ENCODE measurements at regions not wholly inside any gene's neighbourhood (a gene's known extent, or its start where the extent isn't known, plus 50 kb on each side); places are given as distances from the start of the nearest gene placed in this dataset.
"Not testable (repeated sequence)": the region's sequence is repeated elsewhere in the genome, so short reads cannot be mapped to it uniquely, and the experiment has no call there.

DNA sequence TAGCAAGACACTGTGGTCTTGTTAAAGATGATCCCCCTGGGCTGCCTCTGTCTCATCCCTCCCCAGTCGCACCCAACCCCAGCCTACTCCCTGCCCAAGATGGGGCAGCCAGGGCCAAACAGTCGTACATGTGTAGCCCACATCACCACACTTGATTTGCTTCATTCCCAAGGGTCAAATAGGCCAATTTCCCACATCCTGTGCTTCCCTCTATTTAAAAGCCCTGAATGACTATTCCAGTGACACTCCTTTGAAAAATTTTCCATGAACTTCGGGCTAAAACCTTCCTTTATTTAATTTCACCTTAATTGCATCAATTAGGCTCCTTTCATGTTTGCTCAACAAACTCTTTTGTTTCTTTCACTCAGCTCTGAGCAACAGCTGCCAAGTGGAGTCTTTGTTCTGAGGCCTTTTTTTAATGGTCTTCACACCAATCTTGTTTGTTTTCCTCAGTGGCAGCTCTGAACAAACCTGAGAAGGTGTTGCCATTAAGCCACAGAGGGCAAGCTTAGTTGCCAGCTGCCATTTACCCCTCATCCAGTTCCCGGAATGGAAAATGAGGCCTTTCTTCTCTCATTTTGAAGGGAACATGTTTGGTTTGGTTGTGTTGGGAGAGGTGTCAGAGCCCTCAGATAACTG lies 126.9 kb downstream of the APIP start:
- no peak overlapping the region for H3K27ac Mint-ChIP-seq
- no peaks in the 10 kb centered on the region for H3K36me3 Mint-ChIP-seq
- H3K9me3 Mint-ChIP-seq = no peaks in the 10 kb centered on the region
- DNase-seq = no peak
- peaks cover 0 to 7% of the 10 kb centered on the region in 2 donors for H3K4me1 Mint-ChIP-seq
- H3K27me3 Mint-ChIP-seq (ENCODE audit: low read depth in 3 of 3) = peaks cover 2 to 6% (median 4%) of the 10 kb centered on the region in 3 donors
- H3K4me3 Mint-ChIP-seq = no peak overlapping the region

DNA sequence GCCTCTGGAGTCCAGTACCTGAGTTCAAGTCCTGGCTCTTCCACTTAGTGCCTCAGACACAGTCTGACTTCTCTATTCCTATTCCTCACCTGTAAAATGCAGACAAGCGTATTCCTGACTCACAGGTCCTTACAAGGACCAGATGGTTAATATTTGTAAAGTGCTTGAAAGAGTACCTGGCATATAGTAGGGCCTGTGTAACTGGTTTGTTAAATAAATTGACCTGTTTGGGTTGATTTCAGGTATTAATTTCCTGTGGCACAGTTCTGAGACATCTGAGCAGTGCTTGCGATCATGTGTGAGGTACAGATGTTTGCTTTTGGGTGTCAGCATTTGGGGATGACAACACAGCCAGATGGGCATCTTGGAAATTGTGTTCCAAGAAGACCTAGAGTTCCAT lies 127.5 kb downstream of the APIP start:
- DNase-seq = no peak
- peaks cover 2 to 4% (median 4%) of the 10 kb centered on the region in 3 donors for H3K27me3 Mint-ChIP-seq (ENCODE audit: low read depth in 3 of 3)
- peaks cover 0 to 1% (median 0%) of the 10 kb centered on the region in 3 donors for H3K36me3 Mint-ChIP-seq
- H3K4me1 Mint-ChIP-seq = peaks cover 0 to 7% of the 10 kb centered on the region in 2 donors
- no peak overlapping the region for H3K4me3 Mint-ChIP-seq
- H3K27ac Mint-ChIP-seq = no peak overlapping the region
- no peaks in the 10 kb centered on the region for H3K9me3 Mint-ChIP-seq

DNA sequence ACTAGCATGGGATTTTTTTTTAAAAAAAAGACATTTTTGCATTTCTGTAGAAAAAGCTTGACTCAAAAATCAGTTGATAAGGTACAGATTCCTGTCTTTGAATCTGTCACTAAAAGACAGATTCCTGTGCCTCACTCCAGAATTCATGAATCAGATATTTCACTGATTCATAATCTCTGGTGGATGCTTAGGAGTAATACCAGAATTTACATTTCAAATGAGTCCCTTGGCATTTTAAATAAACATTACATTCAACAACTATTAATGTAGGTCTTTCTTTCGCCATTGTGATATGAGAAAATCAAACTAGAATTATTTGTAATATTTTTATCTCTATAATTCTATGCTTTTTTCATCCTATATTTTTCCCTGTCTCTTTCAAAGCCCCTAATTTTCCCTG lies 128.3 kb downstream of the APIP start:
- Mint-ChIP-seq H3K4me1 (peaks cover 0 to 7% of the 10 kb centered on the region in 2 donors), H3K9me3 (no peaks in the 10 kb centered on the region), H3K4me3 (no peak overlapping the region), H3K27me3 (ENCODE audit: low read depth in 3 of 3) (peaks cover 2 to 4% (median 2%) of the 10 kb centered on the region in 3 donors), H3K27ac (no peak overlapping the region), H3K36me3 (peaks cover 0 to 4% (median 0%) of the 10 kb centered on the region in 3 donors)
- no peak for DNase-seq

DNA sequence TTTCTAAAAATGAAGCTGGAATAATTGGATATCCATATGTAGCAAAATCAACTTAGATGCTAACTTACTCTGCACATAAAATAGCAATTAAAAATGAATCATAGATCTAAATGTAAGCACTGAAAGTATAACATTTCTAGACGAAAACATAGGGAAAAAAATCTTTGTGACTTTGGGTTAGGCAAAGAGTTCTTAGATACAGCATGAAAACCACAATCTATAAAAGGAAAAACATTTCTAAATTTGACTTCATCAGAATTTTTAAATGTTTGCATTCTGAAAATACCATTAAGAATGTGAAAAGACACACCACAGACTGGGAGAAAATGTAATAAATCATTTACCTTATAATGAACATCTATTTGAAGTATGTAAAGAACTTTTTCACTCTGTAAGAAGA lies 128.8 kb downstream of the APIP start:
- no peak overlapping the region for H3K27ac Mint-ChIP-seq

DNA sequence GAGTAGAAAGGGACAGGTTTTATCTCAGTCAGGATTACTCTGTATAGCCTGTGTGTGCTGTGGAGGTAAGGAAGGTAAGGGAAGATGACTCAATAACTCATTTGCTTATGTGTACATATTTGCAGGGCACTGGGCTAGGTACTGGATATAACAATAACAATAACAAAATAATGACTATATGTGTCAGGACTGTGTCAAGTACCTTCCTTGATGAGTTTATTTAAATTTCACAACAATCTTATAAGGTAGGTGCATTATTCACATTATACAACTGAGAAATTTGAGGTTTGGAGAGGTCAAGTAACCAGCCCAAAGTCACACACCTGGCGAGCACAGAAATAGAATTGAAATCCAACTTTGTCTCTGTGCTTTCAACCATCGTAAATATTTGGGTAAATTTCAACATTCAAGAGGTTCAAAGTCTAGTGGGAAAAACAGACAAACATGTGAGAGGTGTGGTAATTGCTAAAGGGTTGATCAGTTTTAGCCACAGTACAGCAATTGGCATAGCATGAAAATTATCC lies 131.8 kb downstream of the APIP start:
- peaks cover under 1 to 8% (median 5%) of the 10 kb centered on the region in 3 donors for H3K27me3 Mint-ChIP-seq (ENCODE audit: low read depth in 3 of 3)
- H3K4me1 Mint-ChIP-seq = no peaks in the 10 kb centered on the region
- peaks cover 0 to 4% (median 0%) of the 10 kb centered on the region in 3 donors for H3K36me3 Mint-ChIP-seq
- H3K9me3 Mint-ChIP-seq = peaks cover 0 to 5% (median 0%) of the 10 kb centered on the region in 6 donors
- H3K4me3 Mint-ChIP-seq = no peak overlapping the region
- no peak for DNase-seq
- H3K27ac Mint-ChIP-seq = no peak overlapping the region

More for the DNA sequence above, 128.8 kb downstream of the APIP start:
- no peak for DNase-seq
- H3K4me3 Mint-ChIP-seq = no peak overlapping the region
- H3K4me1 Mint-ChIP-seq = peaks cover 0 to 7% of the 10 kb centered on the region in 2 donors
- peaks cover 2 to 4% (median 2%) of the 10 kb centered on the region in 3 donors for H3K27me3 Mint-ChIP-seq (ENCODE audit: low read depth in 3 of 3)
- H3K9me3 Mint-ChIP-seq = no peaks in the 10 kb centered on the region
- H3K36me3 Mint-ChIP-seq = peaks cover 0 to 4% (median 0%) of the 10 kb centered on the region in 3 donors

DNA sequence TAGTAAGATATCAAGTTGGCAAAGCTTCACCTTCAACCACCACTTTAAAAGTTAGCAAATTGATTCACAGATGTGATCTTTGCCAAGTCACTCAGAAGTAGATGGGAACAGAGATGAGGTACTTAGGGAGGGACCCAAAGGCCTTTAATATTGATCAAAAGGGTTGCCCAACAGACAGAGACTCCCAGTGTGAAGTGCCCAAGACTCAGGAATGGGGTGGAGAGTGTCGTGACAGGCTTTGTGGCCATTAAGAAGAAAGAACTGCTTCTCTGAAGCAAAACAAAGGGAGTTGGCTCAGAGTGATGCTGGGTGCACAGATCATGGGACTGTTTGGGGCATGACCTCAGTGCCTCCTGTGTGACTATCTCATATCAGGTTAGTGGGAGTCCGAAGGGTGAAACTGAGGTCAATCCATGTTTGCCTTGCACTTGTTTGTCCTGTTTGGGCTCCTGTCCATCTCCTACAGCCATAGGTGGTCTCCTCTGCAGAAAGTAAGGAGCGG lies 132.3 kb downstream of the APIP start:
- Mint-ChIP-seq H3K4me1 (no peaks in the 10 kb centered on the region), H3K27ac (no peak overlapping the region), H3K4me3 (no peak overlapping the region), H3K9me3 (peaks cover 0 to 5% (median 0%) of the 10 kb centered on the region in 6 donors), H3K27me3 (ENCODE audit: low read depth in 3 of 3) (peaks cover 3 to 8% (median 3%) of the 10 kb centered on the region in 3 donors), H3K36me3 (peaks cover 0 to 4% (median 0%) of the 10 kb centered on the region in 3 donors)
- no peak for DNase-seq

DNA sequence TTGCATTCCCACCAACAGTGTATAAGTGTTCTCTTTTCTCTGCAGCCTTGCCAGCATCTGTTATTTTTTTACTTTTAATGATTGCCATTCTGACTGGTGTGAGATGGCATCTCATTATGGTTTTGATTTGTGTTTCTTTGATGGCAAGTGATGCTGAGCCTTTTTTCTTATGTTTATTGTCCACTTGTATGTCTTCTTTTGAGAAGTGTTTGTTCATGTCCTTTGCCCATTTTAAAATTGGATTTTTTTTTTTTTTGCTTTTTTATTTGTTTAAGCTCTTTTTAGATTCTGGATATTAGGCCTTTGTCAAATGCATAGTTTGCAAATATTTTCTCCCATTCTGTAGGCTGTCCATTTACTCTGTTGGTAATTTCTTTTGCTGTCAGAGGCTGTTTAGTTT lies 134.4 kb downstream of the APIP start:
- H3K27ac Mint-ChIP-seq = not testable (repeated sequence)

DNA sequence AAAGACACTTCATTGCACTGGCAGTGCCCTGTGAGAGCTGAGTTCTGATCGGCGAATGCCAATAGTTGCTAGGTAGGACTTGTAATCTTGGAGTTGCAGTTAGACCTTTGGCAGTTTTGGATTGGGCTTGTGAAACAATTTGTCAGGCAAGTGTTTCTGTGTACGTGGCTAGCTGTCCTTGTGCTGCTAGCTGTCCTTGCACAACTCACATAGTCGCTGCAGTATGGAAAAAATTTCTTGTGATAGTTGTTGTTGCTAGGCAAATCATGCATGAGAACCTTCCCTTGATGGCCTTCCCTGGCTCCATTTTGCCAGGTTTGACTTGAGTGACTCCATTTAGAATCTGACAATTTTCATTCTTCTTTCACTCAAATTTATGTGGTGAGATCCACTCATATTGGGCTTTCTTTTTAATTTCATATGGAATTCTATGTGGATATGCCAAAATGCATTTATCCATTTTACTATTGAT lies 140.7 kb downstream of the APIP start:
- Mint-ChIP-seq H3K27ac (no peak overlapping the region), H3K9me3 (peaks cover 0 to 4% (median 0%) of the 10 kb centered on the region in 6 donors), H3K4me3 (no peak overlapping the region), H3K27me3 (ENCODE audit: low read depth in 3 of 3) (peaks cover 5 to 12% (median 9%) of the 10 kb centered on the region in 3 donors), H3K36me3 (no peaks in the 10 kb centered on the region), H3K4me1 (no peaks in the 10 kb centered on the region)
- no peak for DNase-seq

More for the DNA sequence above, 134.4 kb downstream of the APIP start:
- H3K36me3 Mint-ChIP-seq, H3K4me1 Mint-ChIP-seq, H3K4me3 Mint-ChIP-seq, H3K9me3 Mint-ChIP-seq, DNase-seq: not testable (repeated sequence)
- H3K27me3 Mint-ChIP-seq (ENCODE audit: low read depth in 3 of 3) = peaks cover 3 to 16% (median 3%) of the 10 kb centered on the region in 3 donors

DNA sequence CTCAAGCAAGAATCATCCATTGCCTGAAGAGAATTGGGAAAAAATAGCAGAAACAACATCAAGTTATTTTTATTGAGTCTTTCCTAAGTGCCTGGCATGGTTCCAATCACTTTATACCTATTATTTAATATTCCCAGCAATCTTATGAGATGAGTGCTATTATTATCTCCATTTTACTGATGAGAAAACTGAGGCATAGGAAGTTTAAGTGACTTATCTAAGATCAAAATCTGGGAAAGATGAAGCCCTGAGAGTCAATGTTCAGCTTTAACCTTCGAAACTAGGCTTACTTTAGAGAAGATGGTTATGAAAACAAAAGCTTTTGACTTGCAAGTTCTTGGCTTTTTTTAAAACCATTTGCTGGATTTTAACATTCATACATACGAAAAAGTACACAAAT lies 141.6 kb downstream of the APIP start:
- no peak overlapping the region for H3K27ac Mint-ChIP-seq
- H3K4me3 Mint-ChIP-seq = no peak overlapping the region
- H3K27me3 Mint-ChIP-seq (ENCODE audit: low read depth in 3 of 3) = peaks cover 3 to 11% (median 9%) of the 10 kb centered on the region in 3 donors
- no peak for DNase-seq
- H3K4me1 Mint-ChIP-seq = no peaks in the 10 kb centered on the region
- H3K9me3 Mint-ChIP-seq = peaks cover 0 to 4% (median 0%) of the 10 kb centered on the region in 6 donors
- H3K36me3 Mint-ChIP-seq = no peaks in the 10 kb centered on the region

DNA sequence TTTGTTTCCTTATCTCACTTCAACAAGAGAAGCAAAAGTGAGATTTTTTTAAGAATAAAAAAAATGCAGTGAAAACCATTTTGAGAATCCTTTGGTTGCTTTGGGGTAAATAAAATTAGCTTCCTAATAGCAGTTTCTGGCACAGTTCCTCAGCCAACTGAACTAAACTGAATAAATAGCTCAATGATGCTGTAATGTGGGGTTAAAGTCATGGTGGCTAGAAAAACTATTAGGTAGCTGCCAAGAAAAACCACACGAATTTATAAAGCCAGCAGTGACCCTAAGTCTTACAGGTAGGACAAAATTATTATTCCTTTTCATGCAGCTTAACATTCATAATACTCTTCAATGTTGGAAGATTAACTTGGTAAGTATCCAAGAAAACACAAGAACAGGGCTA lies 142.4 kb downstream of the APIP start:
- no peak for DNase-seq
- Mint-ChIP-seq H3K4me1 (no peaks in the 10 kb centered on the region), H3K36me3 (no peaks in the 10 kb centered on the region), H3K9me3 (peaks cover 0 to 4% (median 0%) of the 10 kb centered on the region in 6 donors), H3K27me3 (ENCODE audit: low read depth in 3 of 3) (peaks cover 3 to 14% (median 6%) of the 10 kb centered on the region in 3 donors), H3K27ac (no peak overlapping the region), H3K4me3 (no peak overlapping the region)

DNA sequence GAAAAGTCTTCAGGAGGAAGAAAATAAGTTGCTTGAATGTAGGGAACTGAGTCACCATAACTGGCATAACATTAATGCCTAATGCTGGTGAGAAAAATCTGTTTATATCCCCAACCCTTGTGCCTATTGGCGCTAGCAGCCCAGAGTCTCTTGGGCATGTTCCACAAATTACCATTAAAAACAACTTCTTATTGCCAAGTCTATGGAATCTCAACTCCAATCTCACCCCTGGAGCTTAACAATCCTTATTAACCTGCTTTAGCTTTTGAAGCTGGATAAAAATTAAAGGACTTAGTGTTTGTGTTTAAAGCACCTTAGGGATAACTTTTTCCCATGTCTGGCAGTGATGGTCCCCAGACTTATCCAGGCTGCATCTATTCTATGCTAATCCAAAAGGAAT lies 143.0 kb downstream of the APIP start:
- Mint-ChIP-seq H3K36me3 (no peaks in the 10 kb centered on the region), H3K27ac (no peak overlapping the region), H3K27me3 (ENCODE audit: low read depth in 3 of 3) (peaks cover 3 to 14% (median 10%) of the 10 kb centered on the region in 3 donors), H3K4me1 (no peaks in the 10 kb centered on the region), H3K9me3 (peaks cover 0 to 4% (median 0%) of the 10 kb centered on the region in 6 donors), H3K4me3 (no peak overlapping the region)
- no peak for DNase-seq

DNA sequence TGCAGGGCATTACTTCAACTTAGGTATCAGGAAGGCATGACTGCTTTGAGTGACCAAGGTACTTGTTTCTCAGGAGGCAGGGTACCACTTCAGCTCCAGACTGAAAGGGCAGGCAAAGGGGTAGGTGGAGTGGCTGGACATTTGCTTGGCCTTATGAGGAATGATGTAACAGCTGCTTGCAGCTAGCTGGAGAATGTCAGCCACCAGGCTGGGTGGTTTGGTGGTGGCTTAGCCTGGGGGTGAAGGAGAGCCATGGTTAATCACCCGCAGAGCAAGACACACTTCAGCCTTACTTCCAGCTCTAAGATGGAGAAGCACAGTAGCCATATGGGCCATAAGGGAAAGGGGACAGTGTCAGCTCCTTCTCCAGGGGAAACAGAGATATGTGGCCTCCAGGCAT lies 146.1 kb downstream of the APIP start:
- H3K9me3 Mint-ChIP-seq = peaks cover 0 to 7% (median 2%) of the 10 kb centered on the region in 6 donors
- H3K27ac Mint-ChIP-seq = no peak overlapping the region
- no peaks in the 10 kb centered on the region for H3K36me3 Mint-ChIP-seq
- H3K27me3 Mint-ChIP-seq (ENCODE audit: low read depth in 3 of 3) = peaks cover 10 to 19% (median 11%) of the 10 kb centered on the region in 3 donors
- no peaks in the 10 kb centered on the region for H3K4me1 Mint-ChIP-seq
- no peak overlapping the region for H3K4me3 Mint-ChIP-seq
- DNase-seq = no peak

DNA sequence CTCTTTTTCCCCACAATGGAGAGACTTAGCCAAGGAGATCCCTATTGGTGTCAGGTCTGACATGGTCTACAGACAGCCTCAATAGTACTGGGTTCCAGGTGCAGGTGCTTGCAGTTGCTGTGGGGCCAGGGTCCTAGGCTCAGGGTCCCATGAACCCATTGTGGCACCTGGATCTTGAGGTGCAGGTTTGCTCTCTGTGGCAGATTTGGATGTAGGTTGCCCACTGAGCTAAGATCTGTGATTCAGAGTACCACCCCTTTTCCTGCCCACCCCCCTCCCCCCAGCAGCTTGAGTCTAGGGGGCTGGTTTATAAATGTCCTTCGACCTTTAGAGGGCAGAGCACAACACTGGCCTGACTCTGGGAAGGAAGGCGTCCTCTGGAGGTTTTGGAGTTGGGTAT lies 147.0 kb downstream of the APIP start:
- no peaks in the 10 kb centered on the region for H3K36me3 Mint-ChIP-seq
- no peak overlapping the region for H3K27ac Mint-ChIP-seq
- H3K9me3 Mint-ChIP-seq = peaks cover 0 to 8% (median 2%) of the 10 kb centered on the region in 6 donors
- H3K27me3 Mint-ChIP-seq (ENCODE audit: low read depth in 3 of 3) = peaks cover 10 to 20% (median 11%) of the 10 kb centered on the region in 3 donors
- no peaks in the 10 kb centered on the region for H3K4me1 Mint-ChIP-seq
- no peak for DNase-seq
- no peak overlapping the region for H3K4me3 Mint-ChIP-seq

DNA sequence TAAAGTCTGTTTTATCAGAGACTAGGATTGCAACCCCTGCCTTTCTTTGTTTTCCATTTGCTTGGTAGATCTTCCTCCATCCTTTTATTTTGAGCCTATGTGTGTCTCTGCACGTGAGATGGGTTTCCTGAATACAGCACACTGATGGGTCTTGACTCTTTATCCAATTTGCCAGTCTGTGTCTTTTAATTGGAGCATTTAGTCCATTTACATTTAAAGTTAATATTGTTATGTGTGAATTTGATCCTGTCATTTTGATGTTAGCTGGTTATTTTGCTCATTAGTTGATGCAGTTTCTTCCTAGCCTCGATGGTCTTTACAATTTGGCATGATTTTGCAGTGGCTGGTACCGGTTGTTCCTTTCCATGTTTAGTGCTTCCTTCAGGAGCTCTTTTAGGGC lies 141.7 kb downstream of the EHF start:
- not testable (repeated sequence) for H3K36me3 Mint-ChIP-seq
- H3K27me3 Mint-ChIP-seq (ENCODE audit: low read depth in 3 of 3) = peaks cover 0 to 21% (median 9%) of the 10 kb centered on the region in 3 donors

More for the DNA sequence above, 141.7 kb downstream of the EHF start:
- H3K27ac Mint-ChIP-seq, H3K4me1 Mint-ChIP-seq, H3K4me3 Mint-ChIP-seq, DNase-seq, H3K9me3 Mint-ChIP-seq: not testable (repeated sequence)
